ENCODE measurements at regions not wholly inside any gene's neighbourhood (a gene's known extent, or its start where the extent isn't known, plus 50 kb on each side); places are given as distances from the start of the nearest gene placed in this dataset.

DNA sequence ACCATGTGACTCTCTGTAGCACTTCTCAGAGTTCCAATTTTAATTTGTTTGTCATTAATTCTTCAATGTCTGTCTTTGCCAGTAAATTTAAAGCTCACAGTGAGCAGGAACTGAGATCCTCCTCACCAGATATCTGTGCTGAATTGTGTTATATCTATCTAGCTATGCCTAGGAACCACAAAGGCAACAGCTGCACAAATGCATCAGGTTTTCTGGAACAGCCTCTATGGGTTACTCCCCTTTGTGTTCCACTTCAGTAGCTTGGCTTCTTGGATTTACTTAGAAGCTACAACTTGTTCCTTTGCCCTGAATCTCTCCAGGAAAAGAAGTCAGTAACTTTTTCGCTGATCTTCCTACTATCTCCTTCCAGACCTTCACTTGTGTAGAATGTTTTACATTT is 1237.8 kb upstream of the ADGRL4 start:
- ATAC-seq (no peak), DNase-seq (no peak)
- intact Hi-C loops (cut with micrococcal nuclease): no loop called here

DNA sequence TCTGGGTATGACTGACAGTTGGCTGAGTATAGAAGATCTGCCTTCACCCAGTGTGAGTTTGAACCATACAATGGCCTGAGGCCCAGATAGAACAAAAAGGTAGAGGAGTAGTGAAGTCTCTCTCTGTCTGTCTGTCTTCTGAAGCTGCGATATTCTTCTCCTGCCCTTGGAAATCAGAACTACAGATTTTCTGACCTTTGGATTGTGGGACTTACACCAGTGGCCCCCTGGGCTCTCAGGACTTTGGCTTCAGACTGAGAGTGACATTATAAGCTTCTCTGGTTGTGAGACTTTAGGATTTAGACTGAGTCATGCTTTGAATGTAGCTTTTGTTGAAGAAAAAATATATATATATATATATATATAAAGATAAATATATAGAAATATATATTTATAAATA is 1235.0 kb upstream of the ADGRL4 start:
- DNase-seq (no peak), ATAC-seq (no peak)
- intact Hi-C loops (cut with micrococcal nuclease): no loop called here

DNA sequence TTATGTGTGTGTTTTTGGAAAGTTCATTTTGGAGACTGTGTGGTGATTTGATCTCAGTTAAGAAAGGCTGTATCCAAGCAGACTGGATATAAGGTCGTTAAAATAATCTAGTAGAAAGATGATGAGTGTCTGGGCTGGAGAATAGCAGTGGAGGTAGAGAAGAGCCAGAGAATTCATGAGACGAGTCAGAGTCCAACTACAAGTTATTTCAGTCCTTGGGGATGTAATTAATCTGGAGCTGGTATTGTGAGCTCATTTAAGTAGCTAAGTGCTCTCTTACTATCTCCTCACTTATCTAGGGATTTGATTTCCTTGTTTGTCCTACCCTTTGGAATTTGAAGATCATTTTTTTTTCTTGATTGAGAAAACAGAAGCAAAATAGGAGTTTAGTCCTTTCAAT is 1219.0 kb upstream of the ADGRL4 start:
- DNase-seq (no peak), ATAC-seq (no peak)
- intact Hi-C loops (cut with micrococcal nuclease): no loop called here

DNA sequence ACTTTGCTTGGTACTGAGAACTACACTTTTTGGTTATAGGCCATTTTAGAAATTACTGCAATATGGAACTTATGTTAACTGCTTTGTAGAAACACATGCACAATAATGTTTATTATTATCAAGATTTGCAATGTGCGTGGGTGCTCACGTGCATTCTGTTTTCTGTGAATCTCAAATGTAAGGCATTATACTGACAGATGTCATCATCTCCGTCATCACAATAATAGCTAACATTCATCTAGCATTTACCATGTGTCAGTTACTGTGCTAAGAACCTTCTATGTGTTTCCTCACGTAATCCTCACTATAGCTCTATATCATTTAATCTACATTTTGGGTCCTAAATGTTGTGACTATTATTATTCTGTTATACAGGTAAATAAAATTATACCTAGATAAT is 1214.8 kb upstream of the ADGRL4 start:
- intact Hi-C loops (cut with micrococcal nuclease): no loop called here

DNA sequence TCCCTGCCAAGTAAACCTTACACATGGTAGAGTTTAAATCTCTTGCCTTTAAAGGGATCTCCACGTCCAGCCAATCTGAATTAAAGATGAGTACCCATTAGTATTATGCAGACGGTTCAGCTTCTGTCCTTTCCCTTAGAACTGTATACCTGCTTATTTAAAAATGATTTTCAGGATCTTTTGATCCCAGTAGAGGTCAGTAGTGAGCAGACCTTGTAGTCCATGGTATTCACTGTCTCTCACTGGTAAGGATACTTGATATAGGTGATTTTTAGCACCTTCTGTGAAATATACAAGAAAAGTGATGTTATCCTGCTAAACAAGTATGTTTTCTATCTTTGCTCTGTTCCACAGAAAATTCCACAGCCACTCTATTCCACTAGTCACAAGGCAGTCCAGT is 1211.6 kb upstream of the ADGRL4 start:
- ATAC-seq (peak; percentile 28), DNase-seq (no peak)
- intact Hi-C loops (cut with micrococcal nuclease): no loop called here

More for the DNA sequence above, 1214.8 kb upstream of the ADGRL4 start:
- no peak for DNase-seq
- no peak for ATAC-seq

DNA sequence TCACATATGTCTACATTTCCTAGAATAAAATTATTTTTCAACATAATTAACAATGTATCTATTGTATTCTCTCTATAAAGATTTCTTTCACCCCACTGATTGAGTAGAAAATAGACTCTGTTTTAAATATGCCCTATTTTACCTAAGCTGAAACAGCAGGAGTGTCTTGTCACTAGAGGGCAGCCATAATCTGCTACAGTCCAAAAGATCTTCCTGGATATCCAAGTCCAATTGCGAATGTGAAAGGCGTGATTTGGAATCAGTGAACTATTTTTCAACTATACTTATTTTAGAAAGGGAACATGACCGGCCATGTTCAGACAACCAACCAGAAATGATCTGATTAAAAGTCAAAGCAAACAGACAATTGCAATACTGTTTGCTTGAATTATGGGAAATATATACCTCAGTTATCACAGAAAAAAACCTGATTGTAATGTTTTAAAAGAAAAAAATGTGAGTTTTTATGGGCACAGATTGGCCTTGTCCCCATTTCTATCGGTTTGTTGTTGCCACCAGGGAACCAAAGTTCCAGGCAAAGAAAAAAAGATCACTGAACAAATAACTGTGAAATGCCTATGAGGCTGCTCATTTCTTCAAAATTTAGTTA is 1211.0 kb upstream of the ADGRL4 start:
- no peak for DNase-seq
- intact Hi-C loops (cut with micrococcal nuclease): no loop called here

DNA sequence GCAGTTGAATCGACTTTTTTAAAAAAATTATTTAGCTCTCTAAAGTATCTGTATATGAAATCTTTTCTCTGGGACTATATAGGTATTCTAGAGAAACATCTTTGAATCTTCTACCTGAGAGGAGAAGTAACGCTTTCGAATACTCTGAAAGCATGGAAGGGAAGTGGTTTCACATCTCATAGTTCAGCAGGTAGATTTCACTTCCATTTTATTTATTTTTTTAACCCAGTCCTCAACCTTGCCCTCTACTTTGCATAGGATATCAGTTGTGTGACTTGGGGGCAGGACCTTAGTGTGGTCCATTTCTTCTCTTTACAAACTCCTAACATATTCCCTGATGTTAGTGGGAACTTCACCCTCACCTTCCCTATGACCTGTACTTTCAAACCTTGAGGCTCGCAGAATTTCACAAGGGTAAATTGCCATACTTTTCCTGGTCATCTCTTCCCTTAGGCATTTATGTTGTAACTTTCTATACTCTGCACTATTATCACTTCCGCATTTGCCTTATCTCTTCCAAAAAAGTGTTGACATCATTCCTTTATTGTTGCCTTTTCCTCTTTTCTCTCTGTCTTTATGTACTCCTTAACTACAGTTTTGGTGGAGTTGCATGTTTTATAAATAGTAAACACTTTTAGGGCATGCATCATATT is 1208.5 kb upstream of the ADGRL4 start:
- intact Hi-C loops (cut with micrococcal nuclease): no loop called here
- DNase-seq (no peak), ATAC-seq (no peak)

More for the DNA sequence above, 1211.0 kb upstream of the ADGRL4 start:
- peak; percentile 41 for ATAC-seq

DNA sequence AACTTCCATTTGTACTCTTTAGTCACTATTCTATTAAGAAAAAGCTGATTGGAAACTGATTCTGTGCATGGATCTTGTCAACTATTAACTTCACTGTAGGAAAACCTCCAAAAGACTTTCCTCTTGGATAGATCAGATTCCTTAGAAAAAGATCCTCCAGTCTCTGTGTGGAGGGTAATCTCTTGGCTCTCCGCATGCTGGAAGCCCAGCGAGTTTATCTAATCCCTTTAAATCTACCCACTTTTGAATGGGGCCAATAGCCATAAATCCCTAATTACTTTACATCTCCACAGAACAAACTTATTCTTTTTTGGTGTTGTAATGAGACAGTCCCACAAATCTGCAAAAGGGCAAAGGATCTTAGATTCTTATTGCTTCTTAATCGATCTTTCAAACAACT is 1206.4 kb upstream of the ADGRL4 start:
- ATAC-seq: no peak
- intact Hi-C loops (cut with micrococcal nuclease): no loop called here
- no peak for DNase-seq

DNA sequence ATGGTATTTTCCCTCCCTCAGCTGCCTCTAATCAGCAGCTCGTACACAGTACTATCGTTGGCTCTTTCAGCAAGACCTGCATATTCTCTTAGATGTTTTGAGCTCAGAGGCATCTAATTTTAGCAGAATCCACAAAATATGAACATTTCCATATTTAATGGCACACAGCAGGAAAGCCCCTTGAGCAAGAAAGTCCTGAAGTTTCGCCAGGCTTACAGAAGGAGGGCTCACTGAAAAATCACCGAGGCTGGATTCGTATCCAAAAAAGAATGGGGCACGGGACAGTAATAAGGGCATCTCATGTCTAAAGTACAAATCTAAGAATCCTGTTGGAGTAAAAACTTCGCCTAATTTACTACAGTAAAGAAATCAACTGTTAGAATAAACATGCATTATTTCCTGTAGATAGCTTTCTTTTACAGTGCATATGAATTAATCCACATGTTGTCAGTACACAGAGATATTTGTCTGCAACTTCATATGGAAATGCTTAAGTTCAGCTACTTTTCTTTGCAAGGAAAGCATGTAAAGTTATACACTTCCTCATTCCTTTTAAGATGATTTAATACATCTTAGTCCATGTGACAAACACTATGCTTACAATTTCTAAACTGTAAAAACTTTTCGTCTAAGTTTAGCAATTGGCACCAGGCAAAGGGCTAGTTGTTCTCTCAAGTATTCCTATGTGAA is 1205.3 kb upstream of the ADGRL4 start:
- no peak for DNase-seq
- no peak for ATAC-seq
- intact Hi-C loops (cut with micrococcal nuclease): no loop called here

DNA sequence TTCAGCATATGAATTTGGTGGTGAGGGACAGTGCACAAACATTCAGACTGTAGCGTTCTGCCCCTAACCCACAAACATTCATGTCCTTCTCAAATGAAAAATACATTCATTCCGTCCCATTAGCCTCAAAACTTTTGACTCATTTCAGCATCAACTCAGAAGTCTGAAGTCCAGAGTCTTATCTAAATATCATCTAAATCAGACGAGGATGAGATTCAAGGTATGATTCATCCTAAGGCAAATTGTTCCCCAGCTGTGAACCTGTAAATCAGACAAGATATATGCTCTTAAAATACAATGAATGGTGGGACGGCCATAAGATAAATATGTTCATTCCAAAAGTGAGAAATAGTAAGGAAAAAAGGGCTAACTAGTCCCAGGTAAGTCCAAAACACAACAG is 1195.6 kb upstream of the ADGRL4 start:
- ATAC-seq (no peak), DNase-seq (no peak)
- intact Hi-C loops (cut with micrococcal nuclease): no loop called here

DNA sequence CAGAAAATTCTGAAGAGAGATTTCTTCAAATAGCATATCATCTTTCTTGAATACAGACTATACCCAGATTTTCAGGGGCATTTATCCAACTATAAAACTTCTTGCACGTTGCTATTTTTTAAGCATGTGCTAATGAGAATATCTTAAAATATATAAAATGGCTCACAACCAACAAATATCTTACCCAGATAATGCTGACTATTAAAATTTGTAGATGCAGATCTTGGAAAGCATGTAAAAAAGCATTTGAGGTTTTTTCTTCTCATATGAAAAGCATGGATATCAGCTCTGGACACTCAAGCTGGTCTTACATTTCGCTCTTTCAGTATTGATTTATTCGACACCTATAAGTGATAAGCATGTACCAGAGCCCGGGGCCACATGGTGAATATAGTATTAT is 1187.7 kb upstream of the ADGRL4 start:
- DNase-seq: no peak
- intact Hi-C loops (cut with micrococcal nuclease): no loop called here
- no peak for ATAC-seq

DNA sequence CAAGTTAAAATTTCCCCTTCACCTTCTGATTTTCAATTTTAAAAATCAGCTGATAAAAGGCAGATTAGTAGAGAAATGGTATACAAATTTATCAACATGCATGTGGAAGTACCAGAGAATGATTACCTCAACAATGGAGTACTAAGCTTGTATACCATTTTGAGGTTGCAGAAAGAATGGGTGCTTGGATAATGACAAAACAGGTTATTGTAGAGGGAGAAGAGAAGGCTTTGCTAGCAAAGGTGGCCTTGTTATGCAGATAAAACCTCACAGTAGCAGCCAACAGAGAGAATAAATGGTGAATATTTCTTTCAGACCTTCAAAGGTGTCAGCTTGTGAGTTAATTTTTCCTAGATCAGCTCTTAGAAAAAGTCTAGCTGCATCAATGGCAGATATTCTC is 1174.9 kb upstream of the ADGRL4 start:
- ATAC-seq: no peak
- intact Hi-C loops (cut with micrococcal nuclease): no loop called here
- DNase-seq: no peak

DNA sequence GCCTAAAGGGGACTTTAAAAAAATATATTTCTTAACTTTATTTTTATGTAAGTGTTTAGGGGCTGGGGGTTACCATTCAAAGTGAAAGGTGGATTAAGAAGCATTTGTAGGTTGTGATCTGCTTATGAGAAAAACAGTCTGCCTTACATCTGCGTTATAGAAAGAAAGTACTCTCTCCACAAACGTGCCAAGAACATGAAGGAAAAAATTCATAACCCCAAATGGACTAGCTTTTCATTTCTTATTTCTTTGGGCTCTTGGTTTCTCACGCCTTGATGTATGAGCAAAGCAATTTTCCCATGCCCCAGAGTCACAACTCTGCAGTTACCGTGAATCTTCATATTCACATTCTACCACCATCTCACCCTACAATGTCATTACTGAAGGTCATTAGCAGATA is 1165.1 kb upstream of the ADGRL4 start:
- DNase-seq: no peak
- no peak for ATAC-seq
- intact Hi-C loops (cut with micrococcal nuclease): no loop called here

DNA sequence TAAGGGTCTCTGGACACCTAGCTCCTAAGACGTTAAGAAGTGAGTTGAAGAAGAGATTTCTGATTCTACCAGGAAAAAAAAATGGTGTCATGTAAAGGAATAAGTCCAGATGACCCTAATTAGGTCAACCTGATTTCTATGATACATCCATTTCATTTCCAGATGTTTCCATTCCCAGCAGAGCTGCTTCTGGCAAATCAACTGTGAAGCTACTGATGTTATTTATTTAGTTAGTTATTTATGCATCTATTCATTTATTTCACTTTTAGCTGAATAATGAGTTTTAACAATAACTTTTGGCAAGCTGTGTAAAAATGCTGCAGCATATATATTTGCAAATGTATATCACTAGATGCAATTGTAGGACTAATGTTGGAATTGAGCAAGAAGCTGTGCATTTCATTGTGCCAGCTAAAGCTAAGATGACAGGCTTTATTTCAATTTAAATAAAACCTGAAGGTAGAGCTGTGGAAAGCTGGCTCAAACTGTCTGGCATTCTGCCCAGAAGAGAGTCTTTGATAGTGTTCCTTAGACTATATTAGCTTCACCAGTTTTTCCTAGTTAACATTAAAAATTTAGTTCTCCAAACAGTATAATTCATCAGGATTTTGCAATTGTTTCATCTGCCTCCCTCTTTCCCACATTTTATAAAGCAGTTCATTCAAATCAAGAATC is 1164.4 kb upstream of the ADGRL4 start:
- no peak for DNase-seq
- intact Hi-C loops (cut with micrococcal nuclease): no loop called here

DNA sequence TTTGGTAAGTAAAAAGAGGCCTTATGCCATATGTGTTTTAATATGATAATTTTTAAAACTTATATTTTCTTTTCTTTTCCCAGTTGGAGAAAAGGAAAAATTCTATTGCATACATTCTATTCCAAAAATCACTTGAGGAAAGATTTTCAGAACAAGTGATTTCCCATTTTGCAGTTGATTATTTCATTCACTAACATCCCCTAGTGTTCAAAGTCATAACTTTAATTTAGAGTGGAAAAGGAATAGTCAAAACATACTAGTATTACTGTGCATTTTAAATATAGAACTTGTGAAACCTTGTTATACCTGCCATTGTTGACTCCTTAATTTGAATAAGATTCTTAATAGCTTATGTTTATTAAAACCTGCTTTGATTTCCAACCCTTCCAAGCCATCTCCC is 1157.6 kb upstream of the ADGRL4 start:
- intact Hi-C loops (cut with micrococcal nuclease): no loop called here
- ATAC-seq: no peak
- no peak for DNase-seq

More for the DNA sequence above, 1164.4 kb upstream of the ADGRL4 start:
- ATAC-seq: peak; percentile 39

DNA sequence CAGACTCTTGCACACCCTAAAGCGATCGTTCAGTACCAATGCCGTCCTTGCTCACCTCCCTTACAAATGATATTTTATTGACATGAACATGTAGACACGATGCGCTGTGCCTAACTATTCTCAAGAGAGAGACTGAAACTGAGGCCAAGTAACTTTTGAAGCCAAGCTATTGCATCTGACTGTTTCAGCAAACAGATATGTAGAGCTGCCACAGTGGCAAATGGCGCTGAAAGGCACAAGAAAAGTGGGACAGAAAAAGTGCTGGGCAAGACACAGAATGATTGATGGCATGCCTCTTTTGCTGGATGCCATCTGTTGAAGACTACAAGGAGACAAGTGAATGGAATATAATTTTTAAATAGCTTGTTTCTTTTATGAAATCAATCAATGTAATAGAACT is 1157.2 kb upstream of the ADGRL4 start:
- DNase-seq: no peak
- no peak for ATAC-seq
- intact Hi-C loops (cut with micrococcal nuclease): no loop called here

DNA sequence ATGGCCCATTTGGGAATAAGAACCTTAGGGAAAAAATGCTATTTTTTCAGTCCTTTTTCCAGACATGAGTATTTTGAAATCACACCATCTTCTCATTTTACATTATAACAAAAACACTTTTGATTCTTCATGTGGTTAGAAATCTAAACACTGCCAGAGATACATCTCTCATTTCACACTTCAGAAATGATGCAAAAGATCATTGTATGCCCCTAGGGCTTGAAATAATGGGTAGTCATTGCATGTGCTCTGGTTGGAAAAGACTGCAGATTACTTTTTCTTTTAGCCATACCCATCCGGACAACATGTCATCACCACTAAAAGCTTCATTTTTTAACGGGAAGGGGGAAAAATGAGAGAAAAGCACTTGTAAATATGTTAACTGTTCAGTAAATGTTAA is 1152.2 kb upstream of the ADGRL4 start:
- intact Hi-C loops (cut with micrococcal nuclease): no loop called here
- DNase-seq (no peak), ATAC-seq (no peak)

DNA sequence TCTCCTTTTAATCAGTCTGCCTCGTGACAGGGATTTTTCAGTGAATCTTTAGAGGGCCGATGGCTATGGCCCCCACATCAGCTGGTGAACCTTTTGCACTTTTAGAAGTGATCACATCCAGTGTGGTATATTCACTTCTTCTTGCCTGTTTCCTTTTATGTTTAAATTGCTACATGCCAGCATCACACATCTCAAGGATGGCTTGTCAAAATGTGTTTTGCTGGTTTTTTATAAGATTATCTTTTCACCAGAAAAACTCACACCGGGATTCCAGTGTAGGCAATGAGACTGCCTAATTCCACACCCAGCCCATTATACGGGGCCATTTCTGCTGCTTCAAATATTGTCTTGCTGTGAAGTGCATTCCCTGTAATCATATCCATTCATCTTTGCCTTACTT is 1151.7 kb upstream of the ADGRL4 start:
- ATAC-seq (no peak), DNase-seq (no peak)
- intact Hi-C loops (cut with micrococcal nuclease): no loop called here

DNA sequence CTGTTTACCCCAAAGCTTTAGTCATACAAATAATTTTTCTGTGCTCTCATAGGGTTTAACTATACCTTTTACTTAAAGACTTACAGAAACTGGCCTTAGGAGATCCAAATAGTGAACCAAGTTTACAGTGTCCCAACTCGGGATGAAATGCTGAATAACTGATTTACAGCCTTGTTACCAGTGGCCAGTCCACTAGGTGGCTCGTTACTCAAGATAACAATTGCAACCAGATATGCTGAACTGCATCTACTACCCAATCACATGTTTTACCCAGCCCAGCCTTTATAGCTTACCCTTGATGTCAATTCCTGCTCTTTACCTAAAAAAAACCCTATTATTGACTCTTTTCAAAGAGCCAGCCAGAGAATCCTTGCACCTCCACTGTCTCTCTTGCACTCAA is 1148.8 kb upstream of the ADGRL4 start:
- no peak for ATAC-seq
- intact Hi-C loops (cut with micrococcal nuclease): no loop called here
- DNase-seq: no peak

DNA sequence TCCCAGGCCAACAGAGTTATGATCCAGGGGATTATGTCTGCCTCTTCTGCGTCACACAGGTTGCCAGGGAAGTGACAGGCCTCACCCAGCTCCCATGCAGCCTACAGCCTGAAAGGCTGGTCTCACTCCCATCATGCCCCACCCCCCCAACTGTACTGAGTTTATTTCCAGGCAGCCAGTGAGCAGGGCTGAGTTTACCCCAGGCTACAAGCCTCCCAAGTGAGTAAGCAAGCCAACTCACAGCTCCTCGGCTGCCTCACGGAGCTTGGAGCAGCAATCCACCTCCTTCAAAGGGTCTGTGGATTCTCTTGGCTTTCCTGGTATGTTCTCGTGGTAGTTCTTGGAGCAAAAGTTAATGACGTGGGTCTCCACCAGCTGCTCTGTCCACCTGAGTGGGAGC is 1147.6 kb upstream of the ADGRL4 start:
- ATAC-seq: no peak
- intact Hi-C loops (cut with micrococcal nuclease): no loop called here
- DNase-seq: no peak

Measured in left ventricle myocardium superior (tissue), 1 donor.